GM12865 (cell line): ENCODE measurements at regions not wholly inside any gene's neighbourhood (a gene's known extent, or its start where the extent isn't known, plus 50 kb on each side); places are given as distances from the start of the nearest gene placed in this dataset.

Experiments
- DNase-seq: peaks from one replicate; pipeline ENCODE4 v3.0.0; 2010; ENCODE audit warnings: low read depth
- H3K4me3 ChIP-seq: 2 replicates; pipeline ENCODE4 v1.5.1; 2011; ENCODE audit warnings: mild to moderate bottlenecking, low read depth, low read length, control low read depth
- CTCF ChIP-seq: IDR thresholded peaks from 2 replicates; pipeline ENCODE4 v1.5.1; 2011; ENCODE audit warnings: low read length, control low read depth, low read depth, inconsistent platforms; ENCODE audit not compliant: insufficient read depth; ENCODE audit errors: missing control alignments

GRCh38 chr2:16128746-16129610 is 188.6 kb downstream of the MYCN start:
- no peak for DNase-seq
- TF ChIP-seq CTCF: no peak
- H3K4me3 ChIP-seq: no peak overlapping the region

DNA sequence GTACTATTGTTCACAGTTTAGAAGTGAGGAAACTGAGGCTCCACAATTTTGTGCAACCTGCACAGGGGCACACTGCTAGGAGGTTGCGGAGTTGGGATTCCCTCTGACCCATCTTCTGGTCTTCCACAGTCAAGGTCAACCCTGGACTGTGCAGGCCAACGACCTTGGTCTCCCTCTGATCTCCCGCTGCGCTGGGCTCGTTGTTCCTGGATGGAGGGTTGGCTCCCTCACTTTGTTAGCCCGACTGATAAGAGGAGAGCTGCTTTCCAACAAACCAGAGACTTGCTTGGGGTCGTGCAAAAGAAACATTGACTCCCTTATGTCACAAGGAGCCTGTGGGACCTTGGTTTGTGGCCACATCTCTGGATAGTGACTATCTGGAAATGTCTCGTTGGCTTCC is 187.6 kb downstream of the MYCN start:
- DNase-seq: no peak
- no peak for TF ChIP-seq CTCF
- H3K4me3 ChIP-seq: no peak overlapping the region

GRCh38 chr2:16127276-16127940 is 187.1 kb downstream of the MYCN start:
- no peak for DNase-seq
- H3K4me3 ChIP-seq: no peak overlapping the region
- no peak for TF ChIP-seq CTCF

GRCh38 chr2:16126517-16127275 is 186.3 kb downstream of the MYCN start:
- H3K4me3 ChIP-seq: no peak overlapping the region
- TF ChIP-seq CTCF: no peak

GRCh38 chr2:16125614-16126516 is 185.5 kb downstream of the MYCN start:
- no peak for TF ChIP-seq CTCF
- DNase-seq: no peak
- no peak overlapping the region for H3K4me3 ChIP-seq

More at GRCh38 chr2:16126517-16127275, 186.3 kb downstream of the MYCN start:
- no peak for DNase-seq
